ENCODE measurements at regions not wholly inside any gene's neighbourhood (a gene's known extent, or its start where the extent isn't known, plus 50 kb on each side); places are given as distances from the start of the nearest gene placed in this dataset.

- TF ChIP-seq, protein P1, sequence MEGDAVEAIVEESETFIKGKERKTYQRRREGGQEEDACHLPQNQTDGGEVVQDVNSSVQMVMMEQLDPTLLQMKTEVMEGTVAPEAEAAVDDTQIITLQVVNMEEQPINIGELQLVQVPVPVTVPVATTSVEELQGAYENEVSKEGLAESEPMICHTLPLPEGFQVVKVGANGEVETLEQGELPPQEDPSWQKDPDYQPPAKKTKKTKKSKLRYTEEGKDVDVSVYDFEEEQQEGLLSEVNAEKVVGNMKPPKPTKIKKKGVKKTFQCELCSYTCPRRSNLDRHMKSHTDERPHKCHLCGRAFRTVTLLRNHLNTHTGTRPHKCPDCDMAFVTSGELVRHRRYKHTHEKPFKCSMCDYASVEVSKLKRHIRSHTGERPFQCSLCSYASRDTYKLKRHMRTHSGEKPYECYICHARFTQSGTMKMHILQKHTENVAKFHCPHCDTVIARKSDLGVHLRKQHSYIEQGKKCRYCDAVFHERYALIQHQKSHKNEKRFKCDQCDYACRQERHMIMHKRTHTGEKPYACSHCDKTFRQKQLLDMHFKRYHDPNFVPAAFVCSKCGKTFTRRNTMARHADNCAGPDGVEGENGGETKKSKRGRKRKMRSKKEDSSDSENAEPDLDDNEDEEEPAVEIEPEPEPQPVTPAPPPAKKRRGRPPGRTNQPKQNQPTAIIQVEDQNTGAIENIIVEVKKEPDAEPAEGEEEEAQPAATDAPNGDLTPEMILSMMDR (conservative IDR thresholded peaks at IDR 0.05): no peak
- Mint-ChIP-seq H3K9me3 (peaks cover 2% of the 10 kb centered on the region), H3K4me1 (peaks cover 7% of the 10 kb centered on the region), H3K27me3 (ENCODE audit: low read depth) (no peaks in the 10 kb centered on the region), H3K36me3 (ENCODE audit: low read depth) (no peaks in the 10 kb centered on the region), H3K27ac (ENCODE audit: unreplicated experiment) (peak overlapping the region; percentile 23), H3K4me3 (no peak overlapping the region)
- no peak for DNase-seq (ENCODE audit: low read depth, low spot score)
These were observed 50.9 kb upstream of the NPHP3 start for GRCh38 chr3:132773071-132773619.

DNA sequence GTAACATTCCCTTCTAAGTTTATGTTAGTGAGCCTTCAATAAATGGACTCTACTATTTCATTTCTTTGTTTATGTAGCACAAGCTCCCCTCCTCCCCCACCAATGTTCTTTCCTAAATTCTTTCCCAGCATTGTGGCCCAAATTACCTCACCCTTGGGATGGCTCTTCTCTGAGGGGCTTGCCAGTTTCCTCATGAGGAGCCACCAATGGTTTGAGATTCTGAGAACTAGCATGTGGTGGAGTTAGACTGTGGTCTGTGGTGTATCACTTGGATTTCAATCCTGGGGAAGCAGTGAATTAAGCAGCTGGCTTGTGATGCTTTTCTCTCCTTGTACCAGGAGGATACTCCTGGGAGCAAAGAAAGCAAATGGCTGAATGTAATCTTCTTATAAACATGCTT is 50.0 kb upstream of the NPHP3 start:
- Mint-ChIP-seq H3K9me3 (peaks cover 2% of the 10 kb centered on the region), H3K4me3 (no peak overlapping the region), H3K36me3 (ENCODE audit: low read depth) (no peaks in the 10 kb centered on the region), H3K4me1 (peaks cover 7% of the 10 kb centered on the region), H3K27me3 (ENCODE audit: low read depth) (no peaks in the 10 kb centered on the region), H3K27ac (ENCODE audit: unreplicated experiment) (no peak overlapping the region)
- TF ChIP-seq, protein P1 (conservative IDR thresholded peaks at IDR 0.05): no peak
- no peak for DNase-seq (ENCODE audit: low read depth, low spot score)

Data from neural crest cell (in vitro differentiated cells).